ENCODE measurements at regions not wholly inside any gene's neighbourhood (a gene's known extent, or its start where the extent isn't known, plus 50 kb on each side); places are given as distances from the start of the nearest gene placed in this dataset.

DNA sequence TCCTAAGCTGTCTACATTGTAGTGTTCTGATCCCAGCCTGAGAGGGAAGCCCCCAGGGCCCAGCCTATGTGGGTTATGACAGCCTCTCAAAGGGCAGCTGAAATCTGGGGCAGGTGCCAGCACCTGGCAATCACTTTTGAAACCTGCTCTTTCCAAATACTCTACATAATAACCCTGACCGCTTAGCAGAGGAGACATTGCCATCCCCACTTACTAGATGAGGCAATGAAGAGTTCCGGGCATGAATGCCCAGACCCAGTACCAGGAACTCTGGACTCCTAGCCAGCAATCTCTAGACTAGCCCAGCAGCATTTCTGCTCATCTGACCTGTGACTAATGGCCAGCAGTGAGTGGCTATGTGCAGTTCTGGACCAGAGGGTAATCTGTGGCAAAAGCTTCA, 412.4 kb upstream of the CADM1 start:
- Histone ChIP-seq H3K27me3 (no peaks in the 10 kb centered on the region), H3K9me3 (replicated peaks in 1 of 3) (no peaks in the 10 kb centered on the region), H3K36me3 (replicated peaks in 1 of 2) (no peaks in the 10 kb centered on the region), H3K27ac (no peak overlapping the region), H3K4me1 (replicated peaks in 1 of 2) (no peaks in the 10 kb centered on the region), H3K4me3 (no peak overlapping the region)
- intact Hi-C loops (cut with DNase I) = no loop called here
- DNase-seq = no peak
- TF ChIP-seq POLR2A (IDR thresholded peaks at IDR 0.05) = no peak
- TF ChIP-seq, protein P1, sequence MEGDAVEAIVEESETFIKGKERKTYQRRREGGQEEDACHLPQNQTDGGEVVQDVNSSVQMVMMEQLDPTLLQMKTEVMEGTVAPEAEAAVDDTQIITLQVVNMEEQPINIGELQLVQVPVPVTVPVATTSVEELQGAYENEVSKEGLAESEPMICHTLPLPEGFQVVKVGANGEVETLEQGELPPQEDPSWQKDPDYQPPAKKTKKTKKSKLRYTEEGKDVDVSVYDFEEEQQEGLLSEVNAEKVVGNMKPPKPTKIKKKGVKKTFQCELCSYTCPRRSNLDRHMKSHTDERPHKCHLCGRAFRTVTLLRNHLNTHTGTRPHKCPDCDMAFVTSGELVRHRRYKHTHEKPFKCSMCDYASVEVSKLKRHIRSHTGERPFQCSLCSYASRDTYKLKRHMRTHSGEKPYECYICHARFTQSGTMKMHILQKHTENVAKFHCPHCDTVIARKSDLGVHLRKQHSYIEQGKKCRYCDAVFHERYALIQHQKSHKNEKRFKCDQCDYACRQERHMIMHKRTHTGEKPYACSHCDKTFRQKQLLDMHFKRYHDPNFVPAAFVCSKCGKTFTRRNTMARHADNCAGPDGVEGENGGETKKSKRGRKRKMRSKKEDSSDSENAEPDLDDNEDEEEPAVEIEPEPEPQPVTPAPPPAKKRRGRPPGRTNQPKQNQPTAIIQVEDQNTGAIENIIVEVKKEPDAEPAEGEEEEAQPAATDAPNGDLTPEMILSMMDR (IDR thresholded peaks at IDR 0.05) = no peak
- 33 to 100% (median 40%) methylated on average over 1 to 2 of the region's 2 CpGs; no CpG with 5 or more reads in 1 of the 4 donors for WGBS, 4 donors

- Histone ChIP-seq H3K9me3 (replicated peaks in 1 of 3) (no peaks in the 10 kb centered on the region), H3K27ac (no peak overlapping the region), H3K4me3 (no peak overlapping the region), H3K4me1 (replicated peaks in 1 of 2) (no peaks in the 10 kb centered on the region), H3K27me3 (no peaks in the 10 kb centered on the region), H3K36me3 (replicated peaks in 1 of 2) (no peaks in the 10 kb centered on the region)
- DNase-seq = peak in 1 of 7 donors; percentile 12
- intact Hi-C loops (cut with DNase I) = no loop called here
- no peak for TF ChIP-seq POLR2A (IDR thresholded peaks at IDR 0.05)
- TF ChIP-seq, protein P1 (IDR thresholded peaks at IDR 0.05) = peak in 2 of 6 experiments; percentile 18 to 19
- 80 to 87% (median 83%) methylated on average over 2 of the region's 2 CpGs for WGBS, 4 donors
Measured at GRCh38 chr11:115912484-115912945, 408.3 kb upstream of the CADM1 start.

DNA sequence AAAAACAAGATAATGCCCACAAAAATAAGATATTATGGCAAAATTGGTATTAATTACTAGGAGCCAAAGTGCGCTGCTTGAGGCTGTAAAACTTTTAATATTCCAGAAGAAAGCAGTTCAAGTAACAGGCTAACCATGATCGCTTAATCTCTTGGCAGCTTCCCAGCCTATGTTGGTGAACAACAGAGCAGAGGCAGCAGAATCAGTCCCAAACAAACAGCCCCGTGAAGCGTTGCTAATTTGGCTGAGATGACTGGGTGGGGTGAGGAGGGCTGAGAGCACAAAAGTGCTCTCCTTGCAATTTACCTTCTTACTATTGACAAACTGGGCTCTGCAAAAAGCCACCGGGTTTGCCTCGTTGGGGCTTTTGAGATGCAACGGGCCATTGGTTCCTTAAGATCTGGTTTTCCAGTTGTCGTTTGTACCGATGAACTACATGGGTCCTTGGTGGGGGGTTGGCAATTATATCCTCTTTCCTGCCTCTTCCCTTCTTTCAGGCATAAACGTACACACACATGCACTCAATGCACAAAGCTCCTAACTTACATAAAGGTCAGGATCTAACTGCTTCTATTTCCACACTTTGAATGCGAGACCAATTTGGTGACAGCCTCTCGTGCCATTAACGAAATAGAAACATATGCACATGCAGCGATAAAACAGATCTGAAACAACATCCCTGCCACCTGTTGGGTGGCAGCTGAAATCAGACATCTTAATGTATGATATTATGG, 407.6 kb upstream of the CADM1 start:
- H3K9me3 ChIP-seq (replicated peaks in 1 of 3) = no peaks in the 10 kb centered on the region
- no peak overlapping the region for H3K4me3 ChIP-seq
- no peaks in the 10 kb centered on the region for H3K36me3 ChIP-seq (replicated peaks in 1 of 2)
- no peaks in the 10 kb centered on the region for H3K27me3 ChIP-seq
- TF ChIP-seq POLR2A (IDR thresholded peaks at IDR 0.05) = no peak
- TF ChIP-seq, protein P1 (IDR thresholded peaks at IDR 0.05) = no peak
- H3K27ac ChIP-seq = no peak overlapping the region
- DNase-seq = no peak
- intact Hi-C loops (cut with DNase I) = no loop called here
- 62 to 75% (median 74%) methylated on average over 14 of the region's 14 CpGs for WGBS, 4 donors
- no peaks in the 10 kb centered on the region for H3K4me1 ChIP-seq (replicated peaks in 1 of 2)

GRCh38 chr11:115910379-115910778, 406.2 kb upstream of the CADM1 start:
- H3K4me1 ChIP-seq (replicated peaks in 1 of 2) = no peaks in the 10 kb centered on the region
- no peaks in the 10 kb centered on the region for H3K36me3 ChIP-seq (replicated peaks in 1 of 2)
- 58 to 75% (median 73%) methylated on average over 1 of the region's 1 CpG for WGBS, 4 donors
- intact Hi-C loops (cut with DNase I) = no loop called here
- no peak overlapping the region for H3K4me3 ChIP-seq
- TF ChIP-seq, protein P1 (IDR thresholded peaks at IDR 0.05) = no peak
- no peak for TF ChIP-seq POLR2A (IDR thresholded peaks at IDR 0.05)
- no peak for DNase-seq
- H3K9me3 ChIP-seq (replicated peaks in 1 of 3) = no peaks in the 10 kb centered on the region
- H3K27me3 ChIP-seq = no peaks in the 10 kb centered on the region
- H3K27ac ChIP-seq = no peak overlapping the region
